Osteoblast (primary cell): ENCODE measurements at regions not wholly inside any gene's neighbourhood (a gene's known extent, or its start where the extent isn't known, plus 50 kb on each side); places are given as distances from the start of the nearest gene placed in this dataset.

Experiments
- DNase-seq: peaks from one replicate; pipeline ENCODE4 v3.0.0; 2011; ENCODE audit warnings: low spot score, mixed read lengths; ENCODE audit not compliant: insufficient read length; ENCODE audit errors: missing footprints
- H2AFZ ChIP-seq: 2 replicates; pipeline ENCODE4 v1.6.0; 2011; ENCODE audit warnings: mild to moderate bottlenecking, low read length
- H3K27ac ChIP-seq: 2 replicates; pipeline ENCODE4 v1.5.1; 2011; ENCODE audit warnings: mild to moderate bottlenecking, low read depth, low read length, moderate library complexity
- H3K27me3 ChIP-seq: 2 replicates; pipeline ENCODE4 v1.6.0; 2012; ENCODE audit warnings: mild to moderate bottlenecking, control low read depth, inconsistent platforms, low read length, moderate library complexity; ENCODE audit not compliant: insufficient read depth
- H3K36me3 ChIP-seq: 2 replicates; pipeline ENCODE4 v1.5.1; 2011; ENCODE audit warnings: mild to moderate bottlenecking, low read length, control low read depth, moderate library complexity; ENCODE audit not compliant: insufficient read depth
- H3K4me1 ChIP-seq: 2 replicates; pipeline ENCODE4 v1.5.1; 2011; ENCODE audit warnings: mild to moderate bottlenecking, low read length, control low read depth, moderate library complexity; ENCODE audit not compliant: insufficient read depth
- H3K4me2 ChIP-seq: 2 replicates; pipeline ENCODE4 v1.6.0; 2011; ENCODE audit warnings: mild to moderate bottlenecking, low read length; ENCODE audit not compliant: insufficient read depth
- H3K4me3 ChIP-seq: fragments of 200-600 bp; sonication (generic); 3 replicates; pipeline ENCODE4 v1.5.1; 2012; ENCODE audit warnings: mild to moderate bottlenecking, low read length, inconsistent platforms; ENCODE audit not compliant: insufficient read depth
- H3K79me2 ChIP-seq: 2 replicates; pipeline ENCODE4 v1.6.0; 2012; ENCODE audit warnings: mild to moderate bottlenecking, low read length, control low read depth, inconsistent platforms; ENCODE audit not compliant: insufficient read depth
- H3K9me3 ChIP-seq: 2 replicates; pipeline ENCODE4 v1.5.1; 2011; ENCODE audit warnings: low read depth, low read length, control low read depth
- H4K20me1 ChIP-seq: 2 replicates; pipeline ENCODE4 v1.6.0; 2012; ENCODE audit warnings: mild to moderate bottlenecking, low read length, control low read depth; ENCODE audit not compliant: insufficient read depth
- CTCF ChIP-seq: IDR thresholded peaks from 2 replicates; pipeline ENCODE4 v1.5.1; 2011; ENCODE audit warnings: mild to moderate bottlenecking, low read depth, low read length, moderate library complexity; ENCODE audit errors: extremely low read depth

DNA sequence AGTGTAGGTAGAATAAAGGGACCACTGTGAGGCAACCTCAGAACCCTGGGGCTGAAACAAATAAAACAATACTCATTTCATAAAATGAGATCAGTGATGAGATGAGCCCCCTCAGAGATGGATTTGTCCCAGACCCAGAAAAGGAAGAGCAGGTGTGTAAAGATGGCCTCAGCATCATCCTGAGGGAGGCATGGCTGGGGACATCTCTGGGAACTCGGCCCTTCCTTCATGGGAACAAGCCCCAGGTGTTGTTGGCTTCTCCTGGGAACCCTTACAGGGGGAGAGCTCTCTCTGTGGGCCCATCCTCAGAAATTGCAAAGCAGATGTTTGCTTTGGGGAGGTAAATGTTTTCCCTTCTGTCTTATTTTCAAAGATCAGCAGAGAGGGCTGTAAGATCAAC, 133.2 kb upstream of the USP24 start:
- Histone ChIP-seq H3K27ac (no peak overlapping the region), H3K36me3 (no peaks in the 10 kb centered on the region), H3K9me3 (no peaks in the 10 kb centered on the region), H3K27me3 (no peaks in the 10 kb centered on the region), H3K4me1 (no peaks in the 10 kb centered on the region), H4K20me1 (no peaks in the 10 kb centered on the region), H3K79me2 (no peaks in the 10 kb centered on the region), H3K4me3 (no peak overlapping the region), H3K4me2 (no peak overlapping the region), H2AFZ (no peak overlapping the region)
- DNase-seq, result no peak
- no peak for TF ChIP-seq CTCF

DNA sequence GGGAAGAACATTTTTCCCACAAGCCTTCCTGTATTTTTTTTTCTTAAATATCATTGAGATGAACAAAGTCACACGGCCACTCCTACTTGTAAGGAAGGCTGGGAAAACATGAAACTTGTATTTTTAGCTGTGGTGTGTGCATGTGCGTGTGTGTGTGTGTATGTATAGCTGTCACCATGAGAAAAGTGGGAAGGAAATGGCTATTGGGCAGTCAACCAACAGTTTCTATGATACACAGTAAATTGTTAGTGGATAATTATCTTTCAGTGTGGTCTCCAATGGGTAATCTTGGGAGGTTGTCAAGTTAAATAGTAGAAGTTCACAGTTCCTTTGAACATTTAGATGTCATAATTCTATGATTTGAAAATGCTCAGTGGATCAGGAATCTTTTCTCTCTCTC, 132.7 kb upstream of the USP24 start:
- Histone ChIP-seq H2AFZ (no peak overlapping the region), H3K4me2 (no peak overlapping the region), H3K4me3 (no peak overlapping the region), H3K36me3 (no peaks in the 10 kb centered on the region), H3K79me2 (no peaks in the 10 kb centered on the region), H3K27ac (no peak overlapping the region), H4K20me1 (no peaks in the 10 kb centered on the region), H3K9me3 (no peaks in the 10 kb centered on the region), H3K4me1 (no peaks in the 10 kb centered on the region), H3K27me3 (no peaks in the 10 kb centered on the region)
- no peak for TF ChIP-seq CTCF
- DNase-seq, result no peak

- H4K20me1 ChIP-seq, result no peaks in the 10 kb centered on the region
- DNase-seq, result no peak
- H3K9me3 ChIP-seq, result no peaks in the 10 kb centered on the region
Measured at GRCh38 chr1:55347041-55347440, 131.9 kb upstream of the USP24 start.

GRCh38 chr1:55346586-55346985, 131.4 kb upstream of the USP24 start:
- no peak for DNase-seq
- no peaks in the 10 kb centered on the region for H3K4me1 ChIP-seq
- H3K9me3 ChIP-seq, result no peaks in the 10 kb centered on the region
- no peaks in the 10 kb centered on the region for H3K27me3 ChIP-seq
- H3K36me3 ChIP-seq, result no peaks in the 10 kb centered on the region
- H3K4me3 ChIP-seq, result no peak overlapping the region
- no peak for TF ChIP-seq CTCF
- no peaks in the 10 kb centered on the region for H3K79me2 ChIP-seq
- H4K20me1 ChIP-seq, result no peaks in the 10 kb centered on the region
- H3K4me2 ChIP-seq, result no peak overlapping the region
- no peak overlapping the region for H3K27ac ChIP-seq
- H2AFZ ChIP-seq, result no peak overlapping the region

More at GRCh38 chr1:55347041-55347440, 131.9 kb upstream of the USP24 start:
- no peak overlapping the region for H3K27ac ChIP-seq
- H3K4me3 ChIP-seq, result no peak overlapping the region
- H3K4me2 ChIP-seq, result no peak overlapping the region
- TF ChIP-seq CTCF, result no peak
- no peaks in the 10 kb centered on the region for H3K27me3 ChIP-seq
- H3K36me3 ChIP-seq, result no peaks in the 10 kb centered on the region
- H2AFZ ChIP-seq, result no peak overlapping the region
- H3K4me1 ChIP-seq, result no peaks in the 10 kb centered on the region
- no peaks in the 10 kb centered on the region for H3K79me2 ChIP-seq
